GM21825 (cell line): ENCODE measurements at regions not wholly inside any gene's neighbourhood (a gene's known extent, or its start where the extent isn't known, plus 50 kb on each side); places are given as distances from the start of the nearest gene placed in this dataset.

Experiments used
- ATAC-seq: cut with Tn5 transposase; IDR thresholded peaks from one replicate; pipeline ENCODE4 v1.9.1; 2021; ENCODE audit warnings: mild to moderate bottlenecking, moderate library complexity; ENCODE audit not compliant: unreplicated experiment

DNA sequence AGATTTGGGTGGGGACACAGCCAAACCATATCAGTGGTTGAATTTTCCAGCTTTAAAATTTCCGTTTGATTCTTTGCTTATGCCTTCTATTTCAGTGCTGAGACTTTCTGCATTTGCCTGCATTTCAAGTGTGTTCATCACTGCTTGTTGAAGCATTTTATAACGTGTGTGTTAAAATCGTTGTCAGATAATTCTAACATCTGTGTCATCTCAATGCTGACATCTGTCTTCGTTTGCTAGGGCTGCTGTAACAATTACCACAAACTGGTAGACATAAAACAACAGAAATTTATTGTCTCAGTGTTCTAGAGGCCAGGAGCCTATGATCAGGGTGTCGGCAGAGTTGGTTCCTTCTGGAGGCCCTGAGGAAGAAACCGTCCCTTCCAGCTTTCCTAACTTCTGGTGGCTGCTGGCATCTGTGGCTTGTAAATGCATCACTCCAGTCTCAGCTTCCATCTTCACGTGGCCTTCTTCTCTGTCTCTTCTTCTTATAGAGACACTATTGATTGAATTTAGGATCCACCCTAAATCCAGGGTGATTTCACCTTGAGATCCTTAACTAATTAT, 71.1 kb upstream of the SDK1 start:
- no peak for ATAC-seq

DNA sequence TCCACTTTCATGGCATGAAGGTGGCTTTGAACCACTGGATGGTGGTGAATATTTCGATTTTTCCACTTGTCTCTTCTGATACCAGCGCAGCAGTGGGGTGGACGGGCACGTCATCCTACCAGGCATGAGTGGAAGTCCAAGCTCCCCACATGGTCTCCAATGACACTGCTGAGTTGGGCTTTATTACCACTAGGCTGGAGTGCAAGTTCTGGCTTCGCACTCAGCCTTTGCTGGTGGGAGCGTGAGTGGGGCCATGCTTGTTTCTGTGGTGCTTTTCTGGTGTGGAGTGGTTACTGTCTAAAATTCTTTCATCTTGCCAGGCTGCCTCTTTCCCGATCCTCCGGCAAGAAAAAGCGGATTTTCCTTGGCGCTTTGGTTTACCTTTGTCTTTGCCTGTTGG, 70.1 kb upstream of the SDK1 start:
- no peak for ATAC-seq

DNA sequence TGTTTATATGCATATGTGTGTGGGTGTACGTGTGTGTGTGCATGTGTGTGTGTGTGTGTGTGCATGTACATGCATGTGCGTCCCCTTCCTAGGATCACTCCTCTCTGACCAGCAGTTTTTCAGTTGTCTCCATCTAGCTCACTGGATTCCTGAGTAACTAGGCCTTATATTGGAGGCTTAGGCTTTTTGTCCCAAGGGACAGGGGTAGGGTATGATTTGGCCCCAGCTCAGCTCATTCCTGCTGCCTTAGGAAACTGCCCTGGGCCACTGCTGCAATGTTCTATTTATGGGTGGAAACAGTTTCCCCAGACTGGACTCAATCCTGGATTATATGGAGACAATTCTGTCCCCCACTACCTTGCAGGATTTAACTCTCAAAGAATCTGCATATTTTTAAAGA, 68.8 kb upstream of the SDK1 start:
- ATAC-seq, result no peak

DNA sequence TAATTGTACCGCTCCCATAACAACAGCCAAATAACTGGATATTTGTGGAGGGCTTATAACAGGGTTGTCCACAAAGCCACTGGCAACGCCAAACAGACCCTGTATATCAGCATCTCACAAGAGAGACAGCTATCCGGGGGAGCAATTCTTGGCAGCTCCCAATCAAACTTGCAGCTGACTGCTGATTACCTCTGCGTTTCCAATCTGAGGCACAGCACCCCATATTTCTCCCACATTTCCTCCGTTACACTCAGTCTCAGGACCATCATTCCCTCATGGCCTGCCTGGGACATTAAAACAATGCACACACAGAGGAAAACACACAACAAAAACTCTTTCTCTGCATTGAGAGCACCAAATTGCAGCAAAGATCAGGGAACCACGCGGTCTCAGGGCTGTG, 67.8 kb upstream of the SDK1 start:
- ATAC-seq, result no peak

DNA sequence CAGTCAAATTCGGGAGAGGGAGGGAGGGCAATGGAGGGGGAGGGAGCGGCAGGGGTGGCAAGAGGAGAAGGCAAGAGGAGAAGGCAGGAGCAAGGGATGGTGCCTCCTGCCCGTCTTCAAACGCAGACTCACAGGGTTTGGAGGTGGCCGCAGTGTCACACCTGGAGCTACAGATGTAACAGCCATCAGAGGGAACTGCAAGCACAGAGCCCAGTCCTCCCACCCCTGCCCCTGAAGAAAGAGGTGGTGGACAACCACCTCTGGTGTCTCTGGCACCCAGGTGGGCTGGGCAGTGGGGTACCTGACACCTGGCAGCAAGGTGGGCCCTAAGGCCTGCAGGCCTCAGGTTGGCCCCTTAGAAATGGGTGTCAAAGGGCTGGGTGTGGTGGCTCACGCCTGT, 67.0 kb upstream of the SDK1 start:
- ATAC-seq, result no peak

DNA sequence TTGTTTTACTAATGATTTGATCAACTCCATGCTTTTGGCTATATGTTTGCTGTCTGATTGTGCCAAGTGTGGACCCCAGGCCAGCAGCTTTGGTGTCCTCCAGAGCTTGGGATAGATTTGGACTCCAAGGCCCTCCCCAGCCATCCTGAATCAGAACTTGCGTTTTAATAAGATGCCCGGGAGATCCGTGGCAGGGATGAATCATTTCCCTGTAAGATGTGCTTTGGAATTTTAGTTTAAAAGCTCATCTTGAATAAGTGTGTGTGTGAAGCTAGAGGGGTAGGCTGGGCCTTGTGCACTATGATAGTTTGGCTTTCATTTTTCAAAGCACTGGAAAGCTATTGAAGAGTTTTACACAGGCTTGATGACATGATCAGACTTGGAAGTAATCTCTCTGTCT, 66.2 kb upstream of the SDK1 start:
- no peak for ATAC-seq

DNA sequence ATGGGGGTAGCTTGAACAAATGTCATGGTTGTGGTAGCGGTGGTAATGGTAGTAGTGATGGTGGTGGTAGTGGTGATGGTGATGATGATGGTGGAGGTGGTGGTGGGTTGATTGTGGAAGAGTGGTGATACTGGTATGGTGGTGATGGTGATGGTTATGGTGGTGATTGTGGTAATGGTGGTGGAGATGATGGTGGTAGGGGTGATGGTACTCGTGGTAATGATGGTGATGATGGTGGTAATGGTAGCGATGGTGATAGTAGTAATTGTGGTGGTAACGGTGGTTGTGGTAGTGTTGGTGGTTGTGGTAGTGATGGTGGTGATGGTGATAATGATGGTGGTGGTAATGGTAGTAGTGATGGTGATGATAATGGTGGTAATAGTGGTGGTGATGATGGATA, 65.7 kb upstream of the SDK1 start:
- no peak for ATAC-seq

DNA sequence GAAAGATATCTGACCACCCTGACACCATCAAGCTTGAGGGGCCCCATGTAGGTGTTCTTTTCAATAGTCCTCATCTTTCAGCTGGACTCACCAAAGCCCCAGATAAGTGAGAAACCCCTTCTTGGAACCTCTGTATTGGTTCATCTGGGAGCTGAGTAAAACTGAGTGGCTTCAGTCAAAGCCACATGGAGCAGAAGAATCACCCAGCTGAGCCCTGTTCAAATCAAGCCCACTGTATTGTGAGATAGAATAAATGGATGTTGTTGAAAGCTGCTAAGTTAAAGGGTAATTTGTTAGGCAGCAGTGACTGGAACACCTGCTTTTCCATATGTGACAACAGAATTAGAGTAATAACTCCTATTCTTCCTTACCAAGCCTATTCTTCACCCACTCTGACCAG, 64.8 kb upstream of the SDK1 start:
- no peak for ATAC-seq

DNA sequence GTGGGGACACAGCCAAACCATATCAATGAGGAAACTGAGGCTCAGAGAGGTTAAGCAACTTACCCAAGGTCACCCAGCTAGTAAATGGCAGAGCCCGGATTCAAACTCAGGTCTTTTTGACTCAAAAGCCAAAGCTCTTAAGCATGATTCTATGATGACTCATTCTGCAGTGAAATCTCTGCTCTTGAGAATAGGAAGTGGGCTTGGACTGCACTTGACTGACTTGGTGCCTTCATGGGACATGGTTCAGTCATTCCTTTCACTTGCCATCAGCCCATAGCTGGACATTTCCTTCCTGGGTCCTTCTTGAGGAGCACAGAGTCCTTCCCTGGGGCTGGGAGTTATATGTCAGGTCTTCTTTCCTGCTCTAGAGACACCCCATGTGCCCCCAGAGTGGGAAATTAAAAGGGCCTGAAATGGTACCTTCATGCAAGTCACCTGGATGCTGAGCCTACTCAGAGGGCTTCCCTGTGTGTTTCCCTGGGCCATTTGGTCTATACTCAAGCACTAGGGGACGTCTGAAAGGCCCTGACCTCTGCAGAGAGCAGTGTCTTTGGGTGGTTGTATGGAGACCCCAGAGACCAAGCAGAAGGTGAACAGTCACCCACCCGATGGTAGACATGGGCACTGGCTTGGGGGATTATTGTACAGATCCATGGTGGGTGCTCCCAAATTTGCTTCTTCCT, 62.4 kb upstream of the SDK1 start:
- ATAC-seq, result no peak

DNA sequence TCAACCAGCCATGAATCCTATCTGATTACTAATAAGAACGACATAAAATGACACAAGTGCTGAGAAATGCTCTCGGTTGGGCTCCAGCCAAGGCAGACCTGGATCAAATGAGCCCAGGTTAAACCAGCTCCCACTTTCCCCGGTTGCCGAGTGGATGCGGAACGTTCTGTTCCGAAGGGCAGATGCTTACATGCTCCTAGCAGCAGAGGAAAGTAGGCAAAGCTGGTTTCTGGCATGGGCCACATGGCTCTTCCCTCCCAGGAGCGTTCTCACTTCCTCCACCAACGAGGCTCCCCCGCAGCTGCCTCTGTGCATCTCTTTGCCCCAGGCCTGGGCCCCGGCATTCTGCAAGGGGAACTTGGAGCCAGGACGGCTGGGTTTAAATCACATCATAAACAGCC, 61.8 kb upstream of the SDK1 start:
- ATAC-seq, result no peak

DNA sequence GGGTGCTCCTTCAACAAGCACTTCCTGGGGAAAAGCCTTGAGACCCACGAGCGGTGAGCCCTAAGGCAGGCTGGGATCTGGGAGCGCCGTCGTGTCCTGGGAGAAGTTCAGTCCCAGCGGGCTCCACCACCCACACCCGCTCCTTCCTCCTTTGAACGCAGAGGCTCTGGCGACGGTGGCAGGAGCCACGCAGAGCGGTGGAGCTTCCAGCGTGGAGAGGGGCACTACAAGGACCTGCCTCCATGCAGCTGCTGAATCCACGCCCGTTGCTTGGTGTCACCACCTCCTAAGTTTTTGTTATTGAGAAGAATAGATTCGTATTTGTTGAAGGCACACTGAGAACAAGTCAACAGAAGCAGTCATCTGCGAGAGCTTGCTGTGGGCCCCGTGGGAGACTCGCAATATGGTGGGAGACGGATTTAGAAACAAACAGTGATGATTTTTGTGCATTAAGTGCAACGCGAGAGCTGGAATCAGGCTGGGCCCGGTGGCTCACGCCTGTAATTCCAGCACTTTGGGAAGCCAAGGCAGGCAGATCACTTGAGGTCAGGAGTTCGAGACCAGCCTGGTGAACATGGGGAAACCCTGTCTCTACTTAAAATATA, 60.1 kb upstream of the SDK1 start:
- ATAC-seq, result no peak

DNA sequence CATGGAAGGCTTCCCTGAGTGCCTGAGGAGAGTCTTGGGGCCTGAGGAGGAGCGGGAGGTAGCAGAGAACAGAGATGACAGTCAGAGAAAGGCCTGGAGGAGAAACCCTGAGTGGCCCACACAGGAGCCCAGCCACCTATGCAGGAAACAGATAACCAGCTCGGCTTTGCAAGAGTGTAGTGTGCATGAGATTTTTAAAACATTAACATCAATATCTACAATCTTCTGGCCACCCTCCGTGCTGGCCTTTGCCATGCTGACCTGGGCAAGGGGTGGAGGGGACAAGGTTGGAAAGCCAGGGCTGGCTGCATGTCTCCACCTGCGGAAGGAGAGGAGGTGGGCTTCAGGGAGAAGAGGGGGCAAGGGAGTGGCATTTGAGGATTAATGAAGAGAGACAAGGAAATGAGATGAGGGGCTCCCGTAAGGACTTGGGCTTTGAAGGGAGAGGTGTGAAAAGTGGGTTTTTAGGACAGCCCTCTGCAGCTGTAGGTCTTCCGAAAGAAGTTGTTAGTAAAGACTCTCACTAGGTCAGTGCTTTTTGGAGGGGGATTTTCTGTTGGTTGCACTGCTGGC, 59.3 kb upstream of the SDK1 start:
- no peak for ATAC-seq

DNA sequence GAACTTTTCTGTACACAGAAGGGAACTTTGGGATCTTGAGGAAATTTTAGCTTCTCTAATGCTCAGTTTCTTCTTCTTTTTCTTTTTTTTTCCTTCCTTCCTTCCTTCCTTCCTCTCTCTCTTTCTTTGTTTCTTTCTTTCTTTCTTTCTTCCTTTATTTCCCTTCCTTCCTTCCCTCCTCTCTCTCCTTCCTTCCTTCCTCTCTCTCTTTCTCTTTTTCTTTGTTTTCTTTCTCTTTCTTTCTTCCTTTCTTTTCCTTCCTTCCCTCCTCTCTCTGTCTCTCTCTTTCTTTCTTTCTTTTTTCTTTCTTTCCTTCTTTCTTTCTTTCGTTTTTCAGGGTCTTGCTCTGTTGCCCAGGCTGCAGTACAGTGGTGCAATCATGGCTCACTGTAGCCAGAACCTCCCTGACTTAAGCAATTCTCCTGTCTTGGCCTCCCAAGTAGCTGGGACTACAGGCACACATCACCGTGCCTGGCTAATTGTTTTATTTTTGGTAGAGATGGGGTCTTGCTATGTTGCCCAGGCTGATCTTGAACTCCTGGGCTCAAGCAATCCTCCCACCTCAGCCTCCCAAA, 58.6 kb upstream of the SDK1 start:
- no peak for ATAC-seq

DNA sequence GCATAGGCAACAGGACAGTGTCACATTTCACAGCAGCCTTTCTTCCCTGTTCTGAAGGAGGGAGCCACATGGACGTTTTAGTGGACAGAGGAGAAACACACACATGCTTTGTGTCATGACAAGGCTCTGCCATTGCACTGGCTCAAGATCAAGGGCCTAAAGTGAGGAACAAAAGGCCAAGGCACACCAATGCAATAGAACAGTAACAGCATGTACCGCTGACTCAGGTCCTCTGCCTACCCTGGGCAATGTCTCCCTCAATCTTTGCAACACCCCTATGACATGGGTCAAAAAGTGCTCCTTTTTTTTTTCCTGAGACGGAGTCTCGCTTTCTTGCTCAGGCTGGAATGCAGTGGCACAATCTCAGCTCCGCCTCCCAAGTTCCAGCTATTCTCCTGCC, 57.8 kb upstream of the SDK1 start:
- ATAC-seq, result no peak

DNA sequence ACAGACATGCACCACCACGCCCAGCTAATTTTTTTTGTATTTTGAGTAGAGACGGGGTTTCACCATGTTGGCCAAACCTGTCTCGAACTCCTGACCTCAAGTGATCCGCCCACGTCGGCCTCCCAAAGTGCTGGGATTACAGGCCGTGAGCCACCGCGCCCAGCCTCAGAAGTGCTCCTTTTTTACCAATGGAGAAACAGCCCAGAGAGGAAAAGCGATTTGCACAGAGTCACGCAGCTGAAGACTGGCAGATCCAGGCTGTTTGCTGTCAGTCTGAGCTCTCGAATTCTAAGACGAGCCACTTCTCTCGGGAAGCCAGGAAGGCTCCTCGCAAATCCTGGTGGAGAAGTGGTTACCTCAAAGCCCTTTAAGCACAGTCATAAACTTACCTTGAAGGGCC, 57.4 kb upstream of the SDK1 start:
- ATAC-seq, result no peak

DNA sequence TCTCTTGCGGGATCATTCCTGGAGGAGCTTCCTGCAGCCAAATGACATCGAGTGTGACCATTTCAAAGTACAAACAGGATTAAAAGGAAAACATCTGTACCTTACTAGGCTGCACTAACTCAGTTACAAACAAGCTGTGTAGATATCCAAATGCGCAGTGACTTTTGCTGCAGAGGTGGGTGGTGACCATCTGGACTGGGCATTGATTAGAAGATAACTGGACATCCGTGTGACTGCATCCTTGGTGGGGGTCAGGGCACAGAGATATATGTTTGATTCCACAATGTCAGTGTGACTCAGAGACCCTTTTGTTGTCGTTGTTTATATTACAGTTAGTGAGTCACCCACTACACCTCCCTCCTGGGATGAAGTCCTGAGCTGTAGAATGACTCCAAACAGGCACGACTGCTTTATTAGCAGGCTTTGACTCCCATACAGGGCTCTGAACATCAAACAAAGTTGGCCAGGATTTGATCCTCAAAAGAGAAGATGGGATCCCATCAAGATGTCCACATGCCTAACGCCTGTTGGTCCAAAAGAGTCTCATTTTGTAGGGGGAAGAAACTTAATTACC, 56.7 kb upstream of the SDK1 start:
- ATAC-seq, result no peak

DNA sequence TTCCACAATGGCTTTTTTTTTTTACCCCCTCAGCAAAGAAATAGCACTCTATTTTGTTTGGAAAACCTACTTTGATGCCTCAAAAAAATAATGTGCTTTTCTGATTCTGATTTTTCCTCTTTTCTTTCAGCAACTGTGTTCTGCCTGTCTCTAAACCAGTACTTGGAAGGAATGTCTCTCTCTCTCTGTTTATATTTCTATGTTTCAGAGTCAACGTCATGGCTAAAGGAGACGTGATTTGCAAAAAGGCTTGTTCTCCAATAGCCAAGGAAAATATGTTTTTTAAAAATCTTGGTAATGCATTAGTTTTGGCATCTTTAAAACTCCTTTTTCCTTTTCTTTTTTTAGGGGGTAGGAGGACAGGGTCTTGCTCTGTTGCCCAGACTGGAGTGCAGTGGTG, 56.0 kb upstream of the SDK1 start:
- no peak for ATAC-seq

DNA sequence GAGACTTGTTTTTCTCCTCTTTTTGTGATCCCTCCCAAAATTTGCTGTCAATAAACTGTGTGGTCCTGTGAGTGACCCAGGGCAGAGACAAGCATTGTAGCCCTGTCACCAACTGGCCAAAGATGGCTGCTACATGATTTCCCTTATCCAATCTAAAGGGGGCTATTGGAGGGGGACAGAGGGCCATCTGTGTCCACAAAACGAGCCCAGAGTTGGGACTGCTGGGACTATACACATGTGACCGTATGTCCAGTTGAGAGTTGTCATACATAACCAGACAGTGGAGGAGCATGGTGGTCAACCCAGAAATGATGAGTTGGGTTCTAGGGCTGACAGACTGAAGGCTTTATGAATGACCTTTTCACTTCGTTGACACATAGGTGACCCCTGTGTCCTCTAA, 55.3 kb upstream of the SDK1 start:
- ATAC-seq, result no peak

DNA sequence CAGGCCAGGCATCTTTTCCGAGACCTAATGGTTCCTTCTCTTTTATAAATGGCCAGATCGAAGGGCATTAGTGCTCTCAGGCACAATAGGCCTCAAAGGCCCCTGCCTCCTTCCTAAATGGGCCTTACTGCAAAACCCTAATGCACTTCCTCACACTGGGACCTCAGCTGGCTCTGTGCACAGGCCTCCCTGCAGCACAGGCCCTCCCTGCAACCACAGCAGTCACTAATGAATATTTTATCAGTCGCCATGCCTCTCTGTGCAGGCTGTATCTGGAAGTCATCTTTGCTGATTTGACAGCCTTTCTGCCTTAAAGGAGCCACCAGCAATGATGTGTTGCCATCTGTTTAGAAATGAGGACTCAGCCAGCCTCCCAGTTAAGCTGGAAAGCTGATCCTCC, 54.9 kb upstream of the SDK1 start:
- ATAC-seq, result no peak

DNA sequence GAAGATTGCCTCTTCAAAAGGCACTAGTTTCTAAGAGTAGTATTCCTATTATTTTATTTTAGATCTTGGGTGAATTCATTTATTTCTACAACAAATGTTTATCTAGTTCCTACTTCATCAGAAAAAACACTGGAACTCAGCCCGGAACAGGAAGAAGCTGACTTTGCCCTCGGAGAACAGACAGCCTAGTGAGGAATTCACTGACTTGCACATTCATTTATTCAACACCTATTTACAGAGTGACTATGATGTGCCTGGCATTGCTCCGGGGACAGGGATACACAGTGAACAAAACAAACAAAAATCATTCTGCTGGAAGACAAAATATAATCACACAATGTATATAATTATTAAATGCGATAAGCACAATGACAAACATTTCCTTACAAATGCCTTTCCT, 54.4 kb upstream of the SDK1 start:
- no peak for ATAC-seq

DNA sequence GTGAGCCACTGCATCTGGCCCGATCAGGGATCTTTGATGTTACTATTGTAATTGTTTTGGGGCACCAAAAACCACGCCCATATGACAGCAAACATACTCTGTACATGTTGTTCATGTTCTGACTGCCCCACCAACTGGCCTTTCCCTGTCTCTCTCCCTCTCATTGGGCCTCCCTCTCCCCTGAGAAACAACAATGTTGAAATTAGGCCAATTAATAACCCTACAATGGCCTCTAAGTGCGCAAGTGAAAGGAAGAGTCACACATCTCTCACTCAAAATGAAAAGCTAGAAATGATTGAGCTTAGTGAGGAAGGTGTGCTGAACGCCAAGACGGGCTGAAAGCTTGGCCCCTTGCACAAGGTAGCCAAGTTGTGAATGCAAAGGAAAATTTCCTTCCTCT, 50.3 kb upstream of the SDK1 start:
- ATAC-seq, result no peak
